Calu3 (cell line): ENCODE measurements at regions not wholly inside any gene's neighbourhood (a gene's known extent, or its start where the extent isn't known, plus 50 kb on each side); places are given as distances from the start of the nearest gene placed in this dataset.

ENCODE experiments used
- BruUV-seq: library from RNA; stranded (reverse); fragments of 400-500 nt; replicated peaks from 2 replicates; lab custom pipeline; 2021; lab: Mats Ljungman, UMichigan
- CTCF ChIA-PET: fragments of 300-600 bp; sonication (Branson Sonifier 250); formaldehyde crosslinking; loops from one replicate; lab custom pipeline; 2022; ENCODE audit warnings: antibody characterized with exemption; lab: Charles Lee
- DNase-seq: peaks from one replicate; pipeline ENCODE4 v3.0.0; 2022
- H3K27ac Mint-ChIP-seq: one replicate; pipeline ENCODE4 v1.8.0; 2022; ENCODE audit warnings: mixed read lengths; ENCODE audit not compliant: unreplicated experiment
- H3K27me3 Mint-ChIP-seq: one replicate; pipeline ENCODE4 v1.8.0; 2022; ENCODE audit warnings: mixed read lengths; ENCODE audit not compliant: unreplicated experiment
- H3K36me3 Mint-ChIP-seq: one replicate; pipeline ENCODE4 v1.8.0; 2022; ENCODE audit warnings: mild to moderate bottlenecking, moderate library complexity, mixed read lengths; ENCODE audit not compliant: insufficient read depth, unreplicated experiment
- H3K4me1 Mint-ChIP-seq: one replicate; pipeline ENCODE4 v1.8.0; 2022; ENCODE audit warnings: mild to moderate bottlenecking, low read depth, mixed read lengths; ENCODE audit not compliant: unreplicated experiment
- H3K4me3 Mint-ChIP-seq: one replicate; pipeline ENCODE4 v1.8.0; 2022; ENCODE audit warnings: mild to moderate bottlenecking, low read depth, moderate library complexity, mixed read lengths; ENCODE audit not compliant: unreplicated experiment
- H3K9me3 Mint-ChIP-seq: one replicate; pipeline ENCODE4 v1.8.0; 2022; ENCODE audit warnings: low read depth, mixed read lengths; ENCODE audit not compliant: unreplicated experiment
- intact Hi-C: fragments of 100-400 bp; cut with micrococcal nuclease; formaldehyde crosslinking; loops from one replicate; pipeline ENCODE4 v1.10.0; 2022; ENCODE audit not compliant: unreplicated experiment
- TF ChIP-seq, protein P1 (sequence below): fragments of 200-600 bp; IDR thresholded peaks from one replicate; pipeline ENCODE4 v1.8.0; 2022; ENCODE audit warnings: antibody characterized with exemption; ENCODE audit not compliant: unreplicated experiment

DNA sequence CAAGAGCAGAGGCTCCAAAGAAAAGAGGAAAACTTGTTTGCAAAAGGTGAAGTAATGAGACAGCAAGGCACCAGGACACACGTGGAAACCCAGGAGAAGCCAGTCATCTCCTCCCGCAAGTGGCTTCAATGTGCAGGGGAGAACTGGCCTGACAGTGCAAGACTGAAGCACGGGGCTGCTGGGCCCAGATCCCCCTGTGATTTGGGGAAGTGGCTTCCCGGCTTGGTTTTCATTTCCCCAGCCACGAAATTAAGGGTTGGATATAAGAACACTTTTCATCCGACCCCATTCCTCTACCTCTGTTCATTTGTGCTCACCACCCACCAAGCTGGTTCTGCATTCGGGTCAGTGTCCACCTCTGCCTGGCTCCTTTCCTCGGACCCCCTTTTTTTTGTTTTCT is 306.4 kb downstream of the FGFR2 start:
- H3K9me3 Mint-ChIP-seq: no peaks in the 10 kb centered on the region
- no peak overlapping the region for H3K4me3 Mint-ChIP-seq
- CTCF ChIA-PET: no interaction called here

GRCh38 chr10:121292321-121292720 is 305.9 kb downstream of the FGFR2 start:
- TF ChIP-seq, protein P1, sequence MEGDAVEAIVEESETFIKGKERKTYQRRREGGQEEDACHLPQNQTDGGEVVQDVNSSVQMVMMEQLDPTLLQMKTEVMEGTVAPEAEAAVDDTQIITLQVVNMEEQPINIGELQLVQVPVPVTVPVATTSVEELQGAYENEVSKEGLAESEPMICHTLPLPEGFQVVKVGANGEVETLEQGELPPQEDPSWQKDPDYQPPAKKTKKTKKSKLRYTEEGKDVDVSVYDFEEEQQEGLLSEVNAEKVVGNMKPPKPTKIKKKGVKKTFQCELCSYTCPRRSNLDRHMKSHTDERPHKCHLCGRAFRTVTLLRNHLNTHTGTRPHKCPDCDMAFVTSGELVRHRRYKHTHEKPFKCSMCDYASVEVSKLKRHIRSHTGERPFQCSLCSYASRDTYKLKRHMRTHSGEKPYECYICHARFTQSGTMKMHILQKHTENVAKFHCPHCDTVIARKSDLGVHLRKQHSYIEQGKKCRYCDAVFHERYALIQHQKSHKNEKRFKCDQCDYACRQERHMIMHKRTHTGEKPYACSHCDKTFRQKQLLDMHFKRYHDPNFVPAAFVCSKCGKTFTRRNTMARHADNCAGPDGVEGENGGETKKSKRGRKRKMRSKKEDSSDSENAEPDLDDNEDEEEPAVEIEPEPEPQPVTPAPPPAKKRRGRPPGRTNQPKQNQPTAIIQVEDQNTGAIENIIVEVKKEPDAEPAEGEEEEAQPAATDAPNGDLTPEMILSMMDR: no peak
- no TSS peak for BruUV-seq
- H3K36me3 Mint-ChIP-seq: no peaks in the 10 kb centered on the region
- no peaks in the 10 kb centered on the region for H3K4me1 Mint-ChIP-seq
- intact Hi-C loops: no loop called here
- CTCF ChIA-PET: no interaction called here
- DNase-seq: no peak
- H3K4me3 Mint-ChIP-seq: no peak overlapping the region
- no peak overlapping the region for H3K27ac Mint-ChIP-seq
- no peaks in the 10 kb centered on the region for H3K27me3 Mint-ChIP-seq
- no peaks in the 10 kb centered on the region for H3K9me3 Mint-ChIP-seq

More for the DNA sequence above, 306.4 kb downstream of the FGFR2 start:
- no peak overlapping the region for H3K27ac Mint-ChIP-seq
- no peaks in the 10 kb centered on the region for H3K36me3 Mint-ChIP-seq
- TF ChIP-seq, protein P1: no peak
- DNase-seq: no peak
- no TSS peak for BruUV-seq
- H3K4me1 Mint-ChIP-seq: no peaks in the 10 kb centered on the region
- intact Hi-C loops: no loop called here
- H3K27me3 Mint-ChIP-seq: no peaks in the 10 kb centered on the region

DNA sequence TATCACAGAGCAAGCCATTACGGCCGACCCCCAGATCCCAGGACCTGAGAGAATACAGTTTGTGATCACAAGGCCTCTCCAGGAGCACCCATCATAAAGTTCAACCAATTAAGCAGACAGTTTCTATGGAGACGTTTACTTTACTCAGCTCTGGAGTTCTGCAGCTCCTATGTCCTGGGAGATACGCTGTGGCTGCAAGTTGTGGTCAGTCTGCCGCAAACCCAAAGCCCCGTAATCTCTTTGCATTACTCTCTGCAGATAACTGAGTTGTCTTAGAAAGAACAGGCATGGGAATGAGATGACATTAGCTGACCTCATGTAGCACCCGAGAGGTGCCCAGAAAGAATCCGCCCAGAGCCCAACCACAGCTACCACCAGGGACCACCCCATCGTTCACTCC is 305.1 kb downstream of the FGFR2 start:
- H3K4me3 Mint-ChIP-seq: no peak overlapping the region
- H3K9me3 Mint-ChIP-seq: no peaks in the 10 kb centered on the region
- intact Hi-C loops: no loop called here
- H3K4me1 Mint-ChIP-seq: no peaks in the 10 kb centered on the region
- TF ChIP-seq, protein P1: no peak
- no peak for DNase-seq
- no peaks in the 10 kb centered on the region for H3K27me3 Mint-ChIP-seq
- CTCF ChIA-PET: no interaction called here
- BruUV-seq: no TSS peak
- H3K27ac Mint-ChIP-seq: no peak overlapping the region
- H3K36me3 Mint-ChIP-seq: no peaks in the 10 kb centered on the region

- H3K27me3 Mint-ChIP-seq: no peaks in the 10 kb centered on the region
- no peak overlapping the region for H3K4me3 Mint-ChIP-seq
- no peak overlapping the region for H3K27ac Mint-ChIP-seq
- H3K9me3 Mint-ChIP-seq: no peaks in the 10 kb centered on the region
- CTCF ChIA-PET: interaction anchor here (0.6 kb wide), 1 partner anchor 525 kb away, joined by 3 read pairs; no protein-coding TSS in a partner anchor
- BruUV-seq: no TSS peak
- no peak for DNase-seq
- TF ChIP-seq, protein P1: no peak
- no peaks in the 10 kb centered on the region for H3K36me3 Mint-ChIP-seq
- no peaks in the 10 kb centered on the region for H3K4me1 Mint-ChIP-seq
- intact Hi-C loops: no loop called here
Observed at GRCh38 chr10:121294630-121295029, 303.6 kb downstream of the FGFR2 start.
